ENCODE measurements at regions not wholly inside any gene's neighbourhood (a gene's known extent, or its start where the extent isn't known, plus 50 kb on each side); places are given as distances from the start of the nearest gene placed in this dataset.

DNA sequence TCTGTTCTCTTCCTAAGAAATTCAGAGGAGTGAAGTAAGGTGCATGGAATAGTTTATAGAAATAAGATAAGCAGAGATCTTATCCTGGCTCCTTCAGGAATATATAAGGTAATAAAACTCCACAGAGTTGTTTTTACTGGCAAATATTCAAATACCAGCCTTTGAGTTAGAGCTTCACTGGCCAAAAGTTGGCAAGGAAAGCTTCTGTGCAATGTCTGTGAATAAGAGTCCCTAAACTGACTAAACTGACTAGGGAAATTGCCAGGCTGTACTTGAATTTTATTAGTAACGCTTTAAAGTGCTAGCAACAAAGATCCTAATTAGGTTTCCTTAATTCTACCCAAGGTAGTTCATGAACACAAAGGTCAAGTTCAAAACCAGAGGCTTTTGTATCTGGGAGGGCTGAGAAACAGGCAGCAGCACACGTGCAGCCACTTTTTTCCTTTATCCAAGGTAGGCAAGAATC, 131.1 kb upstream of the MPDZ start (continued):
- TF ChIP-seq TSHZ2 (CRISPR knock-in tag; IDR thresholded peaks at IDR 0.05) = no peak
- peak; percentile 29; the same call in 1 of the 2 replicates for TF ChIP-seq ZFP3 (CRISPR knock-in tag; IDR thresholded peaks at IDR 0.05)
- TF ChIP-seq SNAI2 (CRISPR knock-in tag; IDR thresholded peaks at IDR 0.05) = no peak
- TF ChIP-seq ZNF565 (CRISPR knock-in tag; conservative IDR thresholded peaks at IDR 0.05; ENCODE audit: low read depth) = no peak
- TF ChIP-seq, protein P1, sequence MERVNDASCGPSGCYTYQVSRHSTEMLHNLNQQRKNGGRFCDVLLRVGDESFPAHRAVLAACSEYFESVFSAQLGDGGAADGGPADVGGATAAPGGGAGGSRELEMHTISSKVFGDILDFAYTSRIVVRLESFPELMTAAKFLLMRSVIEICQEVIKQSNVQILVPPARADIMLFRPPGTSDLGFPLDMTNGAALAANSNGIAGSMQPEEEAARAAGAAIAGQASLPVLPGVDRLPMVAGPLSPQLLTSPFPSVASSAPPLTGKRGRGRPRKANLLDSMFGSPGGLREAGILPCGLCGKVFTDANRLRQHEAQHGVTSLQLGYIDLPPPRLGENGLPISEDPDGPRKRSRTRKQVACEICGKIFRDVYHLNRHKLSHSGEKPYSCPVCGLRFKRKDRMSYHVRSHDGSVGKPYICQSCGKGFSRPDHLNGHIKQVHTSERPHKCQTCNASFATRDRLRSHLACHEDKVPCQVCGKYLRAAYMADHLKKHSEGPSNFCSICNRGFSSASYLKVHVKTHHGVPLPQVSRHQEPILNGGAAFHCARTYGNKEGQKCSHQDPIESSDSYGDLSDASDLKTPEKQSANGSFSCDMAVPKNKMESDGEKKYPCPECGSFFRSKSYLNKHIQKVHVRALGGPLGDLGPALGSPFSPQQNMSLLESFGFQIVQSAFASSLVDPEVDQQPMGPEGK (CRISPR knock-in tag; IDR thresholded peaks at IDR 0.05; ENCODE audit: borderline replicate concordance) = no peak

DNA sequence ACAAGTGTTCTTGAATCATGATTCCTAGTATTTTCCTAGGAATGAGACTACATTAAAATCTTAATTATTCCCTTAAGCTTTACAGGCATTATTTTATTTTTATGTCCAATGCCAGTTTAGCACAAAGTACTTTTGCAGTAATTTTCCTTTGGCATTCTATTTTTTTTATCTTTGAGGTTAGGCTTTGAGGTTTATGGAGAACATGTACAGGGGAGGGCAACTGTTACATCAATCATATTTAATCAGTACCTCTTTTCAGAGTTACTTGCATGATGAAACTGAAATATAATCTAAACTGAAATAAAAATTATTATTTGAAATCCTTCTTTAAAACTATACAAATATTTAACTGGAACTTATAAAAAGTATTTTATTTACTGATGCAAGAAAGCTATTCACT, 118.2 kb upstream of the MPDZ start:
- no peak for TF ChIP-seq BACH2 (CRISPR knock-in tag; IDR thresholded peaks at IDR 0.05; ENCODE audit: borderline replicate concordance)
- TF ChIP-seq TCF4 (CRISPR knock-in tag; IDR thresholded peaks at IDR 0.05; ENCODE audit: borderline replicate concordance) = no peak
- no peak for TF ChIP-seq ZFP3 (CRISPR knock-in tag; IDR thresholded peaks at IDR 0.05)
- TF ChIP-seq, protein P2, sequence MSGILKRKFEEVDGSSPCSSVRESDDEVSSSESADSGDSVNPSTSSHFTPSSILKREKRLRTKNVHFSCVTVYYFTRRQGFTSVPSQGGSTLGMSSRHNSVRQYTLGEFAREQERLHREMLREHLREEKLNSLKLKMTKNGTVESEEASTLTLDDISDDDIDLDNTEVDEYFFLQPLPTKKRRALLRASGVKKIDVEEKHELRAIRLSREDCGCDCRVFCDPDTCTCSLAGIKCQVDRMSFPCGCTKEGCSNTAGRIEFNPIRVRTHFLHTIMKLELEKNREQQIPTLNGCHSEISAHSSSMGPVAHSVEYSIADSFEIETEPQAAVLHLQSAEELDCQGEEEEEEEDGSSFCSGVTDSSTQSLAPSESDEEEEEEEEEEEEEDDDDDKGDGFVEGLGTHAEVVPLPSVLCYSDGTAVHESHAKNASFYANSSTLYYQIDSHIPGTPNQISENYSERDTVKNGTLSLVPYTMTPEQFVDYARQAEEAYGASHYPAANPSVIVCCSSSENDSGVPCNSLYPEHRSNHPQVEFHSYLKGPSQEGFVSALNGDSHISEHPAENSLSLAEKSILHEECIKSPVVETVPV (CRISPR knock-in tag; IDR thresholded peaks at IDR 0.05) = no peak
- TF ChIP-seq, protein P3, sequence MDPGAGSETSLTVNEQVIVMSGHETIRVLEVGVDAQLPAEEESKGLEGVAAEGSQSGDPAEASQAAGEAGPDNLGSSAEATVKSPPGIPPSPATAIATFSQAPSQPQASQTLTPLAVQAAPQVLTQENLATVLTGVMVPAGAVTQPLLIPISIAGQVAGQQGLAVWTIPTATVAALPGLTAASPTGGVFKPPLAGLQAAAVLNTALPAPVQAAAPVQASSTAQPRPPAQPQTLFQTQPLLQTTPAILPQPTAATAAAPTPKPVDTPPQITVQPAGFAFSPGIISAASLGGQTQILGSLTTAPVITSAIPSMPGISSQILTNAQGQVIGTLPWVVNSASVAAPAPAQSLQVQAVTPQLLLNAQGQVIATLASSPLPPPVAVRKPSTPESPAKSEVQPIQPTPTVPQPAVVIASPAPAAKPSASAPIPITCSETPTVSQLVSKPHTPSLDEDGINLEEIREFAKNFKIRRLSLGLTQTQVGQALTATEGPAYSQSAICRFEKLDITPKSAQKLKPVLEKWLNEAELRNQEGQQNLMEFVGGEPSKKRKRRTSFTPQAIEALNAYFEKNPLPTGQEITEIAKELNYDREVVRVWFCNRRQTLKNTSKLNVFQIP (CRISPR knock-in tag; IDR thresholded peaks at IDR 0.05; ENCODE audit: borderline replicate concordance, low read depth) = no peak
- no peak for TF ChIP-seq TSHZ2 (CRISPR knock-in tag; IDR thresholded peaks at IDR 0.05)
- TF ChIP-seq PPARA (CRISPR knock-in tag; IDR thresholded peaks at IDR 0.05; ENCODE audit: borderline replicate concordance) = no peak
- no peak for TF ChIP-seq SNAI2 (CRISPR knock-in tag; IDR thresholded peaks at IDR 0.05)
- no peak for TF ChIP-seq ZFP30 (CRISPR knock-in tag; IDR thresholded peaks at IDR 0.05)
- TF ChIP-seq ZNF565 (CRISPR knock-in tag; conservative IDR thresholded peaks at IDR 0.05; ENCODE audit: low read depth) = no peak
- TF ChIP-seq, protein P4, sequence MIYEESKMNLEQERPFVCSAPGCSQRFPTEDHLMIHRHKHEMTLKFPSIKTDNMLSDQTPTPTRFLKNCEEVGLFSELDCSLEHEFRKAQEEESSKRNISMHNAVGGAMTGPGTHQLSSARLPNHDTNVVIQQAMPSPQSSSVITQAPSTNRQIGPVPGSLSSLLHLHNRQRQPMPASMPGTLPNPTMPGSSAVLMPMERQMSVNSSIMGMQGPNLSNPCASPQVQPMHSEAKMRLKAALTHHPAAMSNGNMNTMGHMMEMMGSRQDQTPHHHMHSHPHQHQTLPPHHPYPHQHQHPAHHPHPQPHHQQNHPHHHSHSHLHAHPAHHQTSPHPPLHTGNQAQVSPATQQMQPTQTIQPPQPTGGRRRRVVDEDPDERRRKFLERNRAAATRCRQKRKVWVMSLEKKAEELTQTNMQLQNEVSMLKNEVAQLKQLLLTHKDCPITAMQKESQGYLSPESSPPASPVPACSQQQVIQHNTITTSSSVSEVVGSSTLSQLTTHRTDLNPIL (CRISPR knock-in tag; IDR thresholded peaks at IDR 0.05; ENCODE audit: low read depth) = no peak
- no peak for TF ChIP-seq ZNF8 (CRISPR knock-in tag; IDR thresholded peaks at IDR 0.05)
- no peak for TF ChIP-seq GLIS3 (CRISPR knock-in tag; IDR thresholded peaks at IDR 0.05)
- TF ChIP-seq OSR1 (CRISPR knock-in tag; IDR thresholded peaks at IDR 0.05) = no peak
- no peak for ATAC-seq

DNA sequence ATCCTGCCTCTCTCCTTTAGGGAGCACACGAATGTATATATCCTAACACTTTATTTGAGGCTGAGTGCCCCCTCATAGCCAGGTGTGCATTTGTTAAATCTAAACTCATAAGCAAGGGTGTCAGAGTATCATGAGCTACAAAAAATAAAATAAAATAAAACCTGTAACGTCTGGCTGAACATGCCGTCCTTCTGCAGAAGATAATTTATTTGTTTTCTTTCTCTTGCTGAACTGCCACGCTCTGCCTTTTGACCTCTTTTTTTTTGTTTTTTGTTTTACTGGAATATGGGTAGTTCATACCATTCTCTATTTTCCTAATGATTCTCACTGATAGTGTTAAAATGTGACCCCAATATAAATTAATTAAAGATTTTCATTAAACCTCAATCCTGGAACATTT, 117.7 kb upstream of the MPDZ start:
- TF ChIP-seq PPARA (CRISPR knock-in tag; IDR thresholded peaks at IDR 0.05; ENCODE audit: borderline replicate concordance) (no peak), CSDC2 (CRISPR knock-in tag; IDR thresholded peaks at IDR 0.05) (no peak), OSR1 (CRISPR knock-in tag; IDR thresholded peaks at IDR 0.05) (no peak), ZNF565 (CRISPR knock-in tag; conservative IDR thresholded peaks at IDR 0.05; ENCODE audit: low read depth) (no peak), GLIS3 (CRISPR knock-in tag; IDR thresholded peaks at IDR 0.05) (no peak), RARB (CRISPR knock-in tag; IDR thresholded peaks at IDR 0.05) (no peak)
- TF ChIP-seq, protein P1 (CRISPR knock-in tag; IDR thresholded peaks at IDR 0.05; ENCODE audit: borderline replicate concordance) = no peak
- ATAC-seq = no peak

Measured in SK-N-SH treated with all-trans-retinoic acid at 6 μM for 48 hours (cell line).